T-helper 1 cell treated with Interleukin-12 subunit alpha and Interleukin-12 subunit beta and Interleukin-4 antibody, amounts not matched to agents 30 ng/mL and 1 ng/mL, for 36 hours (primary cell): ENCODE measurements at regions not wholly inside any gene's neighbourhood (a gene's known extent, or its start where the extent isn't known, plus 50 kb on each side); places are given as distances from the start of the nearest gene placed in this dataset.

ENCODE experiments used
- intact Hi-C: fragments of 100-400 bp; cut with micrococcal nuclease; formaldehyde crosslinking; loops from one replicate; pipeline ENCODE4 v1.15.1; 2024

DNA sequence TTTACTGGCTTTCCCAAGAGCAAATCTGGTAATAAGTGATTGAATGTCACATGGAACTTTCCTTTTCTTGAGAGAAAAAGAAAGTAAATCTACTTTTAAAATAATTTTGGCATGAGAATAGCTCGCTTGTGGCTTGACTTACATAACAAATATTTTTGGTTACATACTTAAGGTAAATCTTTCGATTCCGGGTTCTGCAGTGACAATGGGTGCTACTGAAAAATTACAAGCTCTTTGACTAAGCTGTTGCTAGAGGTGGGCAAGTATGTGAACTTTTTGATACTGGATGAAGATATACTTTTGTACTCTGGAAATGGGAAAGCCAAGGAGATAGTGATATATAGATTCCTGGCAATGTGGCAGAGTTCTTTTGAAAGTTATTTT lies 51.9 kb upstream of the OTOL1 start:
- intact Hi-C loops, result no loop called here

DNA sequence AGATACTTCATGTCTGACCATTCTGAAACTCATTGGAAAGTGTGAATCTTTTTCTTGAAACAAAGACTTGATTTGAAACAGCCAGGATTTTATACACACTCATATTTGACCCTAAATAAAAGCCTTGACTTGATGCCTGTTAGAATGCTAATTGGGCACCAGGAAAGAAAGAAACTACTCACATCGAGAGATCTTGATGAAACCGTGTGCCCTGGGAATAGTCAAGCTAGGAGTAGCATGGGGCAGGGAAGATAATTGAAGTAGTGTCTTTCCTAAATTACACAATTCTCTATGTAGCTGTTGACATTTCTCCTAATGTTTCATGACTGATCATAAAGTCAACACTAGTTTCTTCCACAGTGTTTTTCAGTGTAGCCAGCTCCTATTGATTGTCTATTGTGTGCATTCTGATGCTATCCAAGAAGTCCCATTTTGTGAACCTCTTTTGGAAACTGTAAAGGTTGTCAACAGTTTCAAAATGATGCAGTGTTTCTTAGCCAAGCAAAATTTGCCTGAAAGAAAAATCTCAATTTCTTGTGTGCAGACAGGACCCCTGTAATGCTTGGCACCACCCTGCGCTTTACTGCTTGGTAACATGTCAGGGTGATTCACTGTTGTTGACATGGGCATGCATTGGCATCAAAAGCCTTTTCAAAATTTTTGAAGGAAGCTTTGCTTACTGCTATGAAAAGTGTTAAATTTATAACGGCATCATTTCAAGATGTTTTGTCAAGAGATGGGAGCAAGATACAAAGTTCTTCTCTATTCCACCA lies 52.5 kb upstream of the OTOL1 start:
- intact Hi-C loops, result no loop called here

DNA sequence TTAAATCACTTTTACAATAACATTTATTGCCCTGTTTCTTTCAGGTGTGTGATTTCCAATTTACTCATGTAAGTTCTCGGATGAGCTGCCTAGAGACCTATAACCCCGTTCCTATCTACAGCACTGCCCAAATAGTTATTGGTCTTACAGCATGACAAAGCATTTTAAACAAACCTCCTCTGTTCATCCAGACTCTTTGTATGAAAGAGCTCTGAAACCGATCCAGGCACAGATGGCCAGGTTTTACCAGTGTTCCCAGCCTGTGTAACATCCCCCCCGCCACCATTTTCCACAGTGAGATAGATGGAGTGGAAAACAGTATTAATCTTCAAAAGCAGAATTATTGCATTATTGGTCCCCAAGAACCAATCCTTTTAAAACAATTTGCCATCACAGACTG lies 59.0 kb upstream of the SPTSSB start:
- intact Hi-C loops, result no loop called here

DNA sequence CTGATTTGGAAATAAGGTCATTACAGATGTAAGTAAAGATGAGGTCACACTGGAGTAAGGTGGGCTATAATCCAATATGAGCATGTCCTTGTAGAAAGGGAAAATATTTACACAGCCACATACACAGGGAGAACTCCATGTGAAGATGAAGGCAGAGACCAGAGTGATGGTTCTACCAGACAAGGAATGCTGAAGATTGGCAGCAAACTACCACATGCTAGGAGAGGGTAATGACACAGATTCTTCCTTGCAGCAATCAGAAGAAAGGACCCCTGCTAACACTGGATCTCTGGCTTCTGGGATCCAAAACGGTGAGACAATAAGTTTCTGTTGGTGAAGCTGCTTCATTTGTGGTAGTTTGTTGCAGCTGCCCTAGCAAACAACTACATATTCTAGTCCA lies 56.0 kb upstream of the SPTSSB start:
- intact Hi-C loops, result loop anchor here (10.0 kb wide), 1 partner anchor 863 kb away; the partner anchor contains the start of gene KPNA4

DNA sequence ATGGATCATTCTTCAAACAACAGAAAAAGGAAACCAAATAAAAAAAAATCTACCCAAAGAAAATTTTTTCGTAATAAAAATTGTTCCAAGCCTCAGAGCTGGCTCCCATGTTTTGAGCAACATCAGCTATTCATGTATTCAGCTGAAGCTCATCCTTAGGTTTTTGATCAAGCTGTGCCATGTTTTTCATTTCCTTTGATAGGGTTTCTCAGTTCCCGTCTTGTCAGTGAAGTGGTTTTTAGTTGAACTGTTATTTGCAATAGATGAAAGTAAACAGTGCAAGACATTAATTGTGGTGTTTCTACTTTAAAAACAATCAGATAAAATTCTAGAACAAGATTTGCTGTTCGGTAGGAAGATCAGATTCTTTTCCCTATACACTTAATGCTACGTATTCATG lies 55.4 kb upstream of the SPTSSB start:
- intact Hi-C loops, result loop anchor here (10.0 kb wide), 1 partner anchor 862 kb away; the partner anchor contains the start of gene KPNA4

DNA sequence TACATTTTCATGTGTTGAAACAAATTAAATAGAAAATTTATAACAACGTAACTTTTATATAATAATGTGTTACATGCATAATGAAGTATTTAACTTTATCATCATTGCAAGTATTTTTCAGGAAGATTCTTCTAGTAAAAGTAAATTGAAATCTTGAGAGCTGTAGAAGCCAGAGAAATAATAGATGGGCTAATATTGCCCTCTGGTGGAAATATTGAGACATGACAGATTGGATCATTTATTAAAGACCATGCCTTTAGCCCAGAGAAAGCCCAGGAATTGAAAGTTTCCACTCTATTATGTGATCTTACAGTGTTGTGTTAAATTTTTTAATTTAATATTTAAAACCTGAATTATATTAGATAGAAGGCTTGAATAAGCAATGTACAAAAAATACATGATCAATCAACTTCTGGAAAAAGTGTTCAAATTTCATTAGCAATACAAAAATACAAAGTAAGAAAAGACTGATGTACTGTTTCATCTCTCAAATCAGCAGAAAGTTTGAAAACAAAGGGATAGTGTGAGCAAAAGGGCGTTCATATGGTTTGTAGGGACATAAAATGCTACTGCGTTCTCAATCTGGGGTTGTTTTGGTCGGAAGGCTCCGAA lies 52.7 kb upstream of the SPTSSB start:
- intact Hi-C loops, result loop anchor here (1.0 to 10.0 kb wide), 9 partner anchors 119 to 859 kb away; partner anchors contain the start of gene KPNA4

DNA sequence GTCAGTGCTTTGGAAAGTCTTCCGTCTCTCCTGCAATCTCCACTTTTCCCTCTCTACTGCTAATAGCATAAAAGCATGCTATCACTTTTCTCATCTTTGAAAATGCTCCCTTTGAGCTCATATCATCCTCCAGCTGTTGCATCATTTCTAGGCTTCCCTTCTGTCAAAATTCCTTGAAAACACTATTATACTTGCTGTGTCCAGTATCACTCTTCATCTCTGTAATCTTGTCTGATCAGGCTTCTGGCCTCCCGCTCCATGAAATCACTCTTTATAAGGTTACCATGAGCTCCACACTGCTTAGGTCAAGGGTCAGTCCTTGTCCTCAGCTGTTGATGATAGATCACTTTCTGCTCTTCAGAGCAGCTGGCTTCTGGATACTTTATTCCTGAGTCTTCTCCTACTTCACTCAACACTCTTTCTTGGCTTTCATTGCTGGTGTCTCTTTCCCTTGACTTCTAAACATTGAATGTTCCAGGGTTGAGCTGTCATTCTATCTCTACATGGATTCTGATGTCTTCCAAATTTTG lies 50.9 kb upstream of the SPTSSB start:
- intact Hi-C loops, result loop anchor here (5.0 to 10.0 kb wide), 2 partner anchors 480 to 857 kb away; partner anchors contain the start of gene KPNA4
